HG03108 (cell line): ENCODE measurements at regions not wholly inside any gene's neighbourhood (a gene's known extent, or its start where the extent isn't known, plus 50 kb on each side); places are given as distances from the start of the nearest gene placed in this dataset.
A peak's percentile ranks its signal among the peaks of the same experiment; 100 is the strongest.

ENCODE experiments used
- ATAC-seq: cut with Tn5 transposase; IDR thresholded peaks from one replicate; pipeline ENCODE4 v1.9.1; 2021; ENCODE audit warnings: moderate library complexity; ENCODE audit not compliant: unreplicated experiment

- ATAC-seq, result no peak
Measured at GRCh38 chr1:9419369-9420041, 119.8 kb upstream of the SLC25A33 start.

GRCh38 chr1:9420835-9421532, 118.3 kb upstream of the SLC25A33 start:
- ATAC-seq, result no peak

GRCh38 chr1:9421533-9421873, 117.8 kb upstream of the SLC25A33 start:
- no peak for ATAC-seq

GRCh38 chr1:9422321-9422720, 116.9 kb upstream of the SLC25A33 start:
- ATAC-seq, result no peak

GRCh38 chr1:9422911-9423505, 116.3 kb upstream of the SLC25A33 start:
- ATAC-seq, result no peak

GRCh38 chr1:9424261-9424660, 115.0 kb upstream of the SLC25A33 start:
- no peak for ATAC-seq

GRCh38 chr1:9425859-9426258, 113.4 kb upstream of the SLC25A33 start:
- ATAC-seq, result peak; percentile 6

- ATAC-seq, result peak; percentile 53
Measured at GRCh38 chr1:9426291-9426711, 113.0 kb upstream of the SLC25A33 start.

GRCh38 chr1:9427388-9427787, 111.9 kb upstream of the SLC25A33 start:
- no peak for ATAC-seq

GRCh38 chr1:9428601-9429341, 110.5 kb upstream of the SLC25A33 start:
- peak; percentile 57 for ATAC-seq

GRCh38 chr1:9429342-9429711, 109.9 kb upstream of the SLC25A33 start:
- ATAC-seq, result no peak

GRCh38 chr1:9434247-9435152, 104.8 kb upstream of the SLC25A33 start:
- no peak for ATAC-seq

- no peak for ATAC-seq
Measured at GRCh38 chr1:9435153-9435636, 104.1 kb upstream of the SLC25A33 start.

- no peak for ATAC-seq
Measured at GRCh38 chr1:9435854-9436640, 103.2 kb upstream of the SLC25A33 start.

- no peak for ATAC-seq
Measured at GRCh38 chr1:9437961-9438430, 101.3 kb upstream of the SLC25A33 start.

GRCh38 chr1:9438431-9439073, 100.7 kb upstream of the SLC25A33 start:
- no peak for ATAC-seq

GRCh38 chr1:9439074-9439761, 100.0 kb upstream of the SLC25A33 start:
- no peak for ATAC-seq

- ATAC-seq, result no peak
Measured at GRCh38 chr1:9440261-9440660, 99.0 kb upstream of the SLC25A33 start.
